ENCODE measurements at regions not wholly inside any gene's neighbourhood (a gene's known extent, or its start where the extent isn't known, plus 50 kb on each side); places are given as distances from the start of the nearest gene placed in this dataset.

- peak; percentile 49 for ATAC-seq (ENCODE audit: low read depth)
- Mint-ChIP-seq H3K27ac (no peak overlapping the region), H3K36me3 (ENCODE audit: low read depth) (no peaks in the 10 kb centered on the region), H3K27me3 (peaks cover 3% of the 10 kb centered on the region), H3K4me1 (peaks cover 22% of the 10 kb centered on the region), H3K9me3 (no peaks in the 10 kb centered on the region), H3K4me3 (no peak overlapping the region)
- DNase-seq = no peak
- ChIA-PET CTCF (interaction anchor here (1.1 kb wide), 1 partner anchor 14 kb away, joined by 3 read pairs; no protein-coding TSS in a partner anchor), POLR2A (interaction anchor here (0.9 kb wide), 1 partner anchor 9 kb away, joined by 3 read pairs; no protein-coding TSS in a partner anchor)
- intact Hi-C loops (cut with micrococcal nuclease) = loop anchor here (1.0 kb wide), 1 partner anchor 12 kb away; no protein-coding TSS in a partner anchor
- TF ChIP-seq, protein P1, sequence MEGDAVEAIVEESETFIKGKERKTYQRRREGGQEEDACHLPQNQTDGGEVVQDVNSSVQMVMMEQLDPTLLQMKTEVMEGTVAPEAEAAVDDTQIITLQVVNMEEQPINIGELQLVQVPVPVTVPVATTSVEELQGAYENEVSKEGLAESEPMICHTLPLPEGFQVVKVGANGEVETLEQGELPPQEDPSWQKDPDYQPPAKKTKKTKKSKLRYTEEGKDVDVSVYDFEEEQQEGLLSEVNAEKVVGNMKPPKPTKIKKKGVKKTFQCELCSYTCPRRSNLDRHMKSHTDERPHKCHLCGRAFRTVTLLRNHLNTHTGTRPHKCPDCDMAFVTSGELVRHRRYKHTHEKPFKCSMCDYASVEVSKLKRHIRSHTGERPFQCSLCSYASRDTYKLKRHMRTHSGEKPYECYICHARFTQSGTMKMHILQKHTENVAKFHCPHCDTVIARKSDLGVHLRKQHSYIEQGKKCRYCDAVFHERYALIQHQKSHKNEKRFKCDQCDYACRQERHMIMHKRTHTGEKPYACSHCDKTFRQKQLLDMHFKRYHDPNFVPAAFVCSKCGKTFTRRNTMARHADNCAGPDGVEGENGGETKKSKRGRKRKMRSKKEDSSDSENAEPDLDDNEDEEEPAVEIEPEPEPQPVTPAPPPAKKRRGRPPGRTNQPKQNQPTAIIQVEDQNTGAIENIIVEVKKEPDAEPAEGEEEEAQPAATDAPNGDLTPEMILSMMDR (IDR thresholded peaks at IDR 0.05) = no peak
Observed at GRCh38 chr4:113825272-113825671, 63.7 kb upstream of the CAMK2D start.

GRCh38 chr4:113824396-113824795 lies 62.9 kb upstream of the CAMK2D start:
- Mint-ChIP-seq H3K27me3 (peaks cover 3% of the 10 kb centered on the region), H3K4me3 (no peak overlapping the region), H3K9me3 (no peaks in the 10 kb centered on the region), H3K27ac (no peak overlapping the region), H3K36me3 (ENCODE audit: low read depth) (no peaks in the 10 kb centered on the region), H3K4me1 (peaks cover 22% of the 10 kb centered on the region)
- TF ChIP-seq, protein P1 (IDR thresholded peaks at IDR 0.05) = no peak
- intact Hi-C loops (cut with micrococcal nuclease) = no loop called here
- ChIA-PET CTCF (interaction anchor here (1.1 kb wide), 1 partner anchor 13 kb away, joined by 3 read pairs; no protein-coding TSS in a partner anchor), POLR2A (no interaction called here)
- ATAC-seq (ENCODE audit: low read depth) (no peak), DNase-seq (no peak)

DNA sequence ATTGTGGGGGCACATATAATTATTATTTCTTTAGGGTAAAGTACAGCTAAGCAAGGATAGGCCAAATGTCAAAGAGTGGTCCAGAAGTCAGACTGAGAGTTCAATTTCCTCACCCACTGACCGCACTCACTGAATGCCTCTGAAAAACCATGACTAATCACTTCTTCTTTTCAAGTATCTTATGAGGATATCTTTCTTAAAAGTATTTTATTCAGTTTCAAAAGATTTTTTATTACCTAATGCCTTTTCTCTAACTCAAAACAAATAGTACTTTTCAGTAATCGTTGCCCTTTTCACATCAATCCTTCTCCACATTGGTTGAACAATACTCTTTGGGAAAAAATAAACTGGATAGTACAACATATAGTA lies 61.7 kb upstream of the CAMK2D start:
- H3K36me3 Mint-ChIP-seq (ENCODE audit: low read depth) = no peaks in the 10 kb centered on the region
- peaks cover 3% of the 10 kb centered on the region for H3K27me3 Mint-ChIP-seq
- no peaks in the 10 kb centered on the region for H3K9me3 Mint-ChIP-seq
- H3K27ac Mint-ChIP-seq = no peak overlapping the region
- no peak for DNase-seq
- ATAC-seq (ENCODE audit: low read depth) = no peak
- POLR2A ChIA-PET = interaction anchor here (1.0 kb wide), 1 partner anchor 63 kb away, joined by 7 read pairs; no protein-coding TSS in a partner anchor
- intact Hi-C loops (cut with micrococcal nuclease) = no loop called here
- peaks cover 22% of the 10 kb centered on the region for H3K4me1 Mint-ChIP-seq
- CTCF ChIA-PET = no interaction called here
- H3K4me3 Mint-ChIP-seq = no peak overlapping the region
- TF ChIP-seq, protein P1 (IDR thresholded peaks at IDR 0.05) = no peak

DNA sequence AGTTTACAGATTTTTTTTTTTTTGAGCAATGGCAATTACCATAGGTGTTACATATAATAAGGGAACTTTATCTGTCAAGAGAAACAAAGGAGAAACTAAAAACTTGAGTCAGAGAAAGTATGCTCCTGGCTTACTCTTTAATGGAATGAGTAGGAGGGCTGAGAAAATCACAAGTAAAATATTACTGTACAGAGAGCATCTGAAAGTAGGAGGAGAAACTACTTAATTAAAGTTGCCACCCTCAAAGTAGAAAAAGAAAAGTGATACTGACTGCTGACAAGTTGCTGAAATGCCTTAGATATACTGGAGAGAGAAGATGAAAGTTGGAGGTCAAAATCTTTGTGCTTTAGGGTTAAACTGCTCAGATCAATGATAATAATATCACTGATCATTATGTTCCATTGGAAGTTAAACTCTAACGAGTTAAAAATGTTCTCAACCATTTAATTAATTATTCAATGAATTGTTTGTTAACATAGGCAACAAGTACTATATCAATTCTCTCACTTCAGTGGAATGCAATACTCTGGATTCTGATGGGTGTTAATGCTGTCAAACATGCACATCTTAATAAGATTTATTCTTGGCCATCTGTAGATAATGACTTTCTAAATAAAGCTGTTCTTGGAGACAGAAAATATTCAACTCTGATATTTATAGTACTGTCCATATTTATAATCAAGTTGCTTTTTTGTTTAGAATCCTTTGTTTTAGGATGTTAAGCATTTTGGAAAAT lies 61.2 kb upstream of the CAMK2D start:
- Mint-ChIP-seq H3K27ac (no peak overlapping the region), H3K4me3 (no peak overlapping the region), H3K36me3 (ENCODE audit: low read depth) (no peaks in the 10 kb centered on the region), H3K4me1 (peaks cover 22% of the 10 kb centered on the region), H3K27me3 (peaks cover 3% of the 10 kb centered on the region), H3K9me3 (no peaks in the 10 kb centered on the region)
- ChIA-PET CTCF (no interaction called here), POLR2A (interaction anchor here (1.0 kb wide), 1 partner anchor 62 kb away, joined by 7 read pairs; no protein-coding TSS in a partner anchor)
- TF ChIP-seq, protein P1 (IDR thresholded peaks at IDR 0.05) = no peak
- intact Hi-C loops (cut with micrococcal nuclease) = no loop called here
- ATAC-seq (ENCODE audit: low read depth) = no peak
- DNase-seq = no peak

DNA sequence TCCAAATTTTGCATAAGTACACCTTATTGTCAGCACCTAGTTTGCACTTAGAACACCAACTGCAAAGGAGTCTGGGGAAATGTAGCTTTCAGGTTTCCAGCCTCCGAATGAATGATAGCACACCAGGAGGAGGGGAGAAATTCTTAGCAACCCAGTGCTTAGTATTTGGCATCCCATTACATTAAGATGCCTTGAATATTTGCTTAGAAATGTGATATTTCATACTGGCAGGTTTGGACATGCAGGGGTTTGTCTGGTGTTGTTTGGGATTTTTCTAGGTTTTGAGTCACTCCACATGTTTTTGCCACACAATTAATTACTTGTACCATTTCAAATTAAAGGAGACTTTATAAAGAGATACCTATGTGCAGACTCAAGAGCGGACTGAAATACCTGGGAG lies 60.3 kb upstream of the CAMK2D start:
- DNase-seq (no peak), ATAC-seq (ENCODE audit: low read depth) (no peak)
- no peaks in the 10 kb centered on the region for H3K36me3 Mint-ChIP-seq (ENCODE audit: low read depth)
- ChIA-PET CTCF (no interaction called here), POLR2A (no interaction called here)
- peaks cover 3% of the 10 kb centered on the region for H3K27me3 Mint-ChIP-seq
- no peak overlapping the region for H3K27ac Mint-ChIP-seq
- peaks cover 22% of the 10 kb centered on the region for H3K4me1 Mint-ChIP-seq
- no peak overlapping the region for H3K4me3 Mint-ChIP-seq
- H3K9me3 Mint-ChIP-seq = no peaks in the 10 kb centered on the region
- TF ChIP-seq, protein P1 (IDR thresholded peaks at IDR 0.05) = no peak
- intact Hi-C loops (cut with micrococcal nuclease) = no loop called here
